ENCODE measurements at regions not wholly inside any gene's neighbourhood (a gene's known extent, or its start where the extent isn't known, plus 50 kb on each side); places are given as distances from the start of the nearest gene placed in this dataset.

DNA sequence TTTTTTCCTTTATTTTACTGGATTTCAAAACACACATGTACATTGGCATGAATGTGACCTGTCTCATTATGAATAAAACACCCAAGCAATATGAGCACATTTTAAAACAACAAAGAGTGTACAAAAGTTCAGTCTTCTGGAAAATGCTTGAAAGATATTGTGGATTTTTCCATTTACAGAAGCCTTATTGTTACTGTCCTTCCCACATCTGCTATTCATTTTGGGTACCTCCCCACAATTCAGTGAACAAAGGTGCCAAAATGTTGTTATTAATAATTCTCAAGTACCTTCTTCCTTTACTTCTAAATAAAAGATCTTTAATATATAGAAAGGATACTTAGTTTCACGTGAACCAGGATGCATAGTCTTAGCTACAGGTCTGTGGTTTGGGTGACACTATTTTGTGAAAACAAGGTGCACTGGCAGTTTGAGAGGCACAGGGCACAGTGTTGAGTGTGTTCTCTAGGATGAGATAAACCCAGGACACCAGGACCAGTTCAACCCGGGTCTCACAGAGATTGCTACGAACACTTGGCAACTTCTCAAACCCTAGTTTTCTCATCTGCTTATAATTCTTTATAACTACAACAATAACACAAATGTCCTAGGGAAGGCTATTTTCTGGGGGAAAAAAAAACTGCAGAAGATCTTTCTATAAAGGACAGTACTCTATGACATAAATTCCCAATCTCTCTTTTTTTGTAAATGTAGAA, 84.5 kb upstream of the GALNT5 start:
- peak; percentile 13 for ATAC-seq (ENCODE audit: low read depth)

More for the DNA sequence above, 84.5 kb upstream of the GALNT5 start:
- Histone ChIP-seq H2AK9ac (replicated peaks; ENCODE audit: low read depth, low read length, poor library complexity) (peak overlapping the region; percentile 52), H3K14ac (replicated peaks; ENCODE audit: low read depth, low read length) (peak overlapping the region; percentile 98), H3K27me3 (ENCODE audit: control insufficient read depth, insufficient read depth, low read length) (no peaks in the 10 kb centered on the region), H2AFZ (replicated peaks; ENCODE audit: low read length, poor library complexity) (peak overlapping the region; percentile 67), H3K9ac (ENCODE audit: low read depth, low read length) (peak overlapping the region; percentile 45), H3K9me3 (ENCODE audit: control insufficient read depth, insufficient read depth, low read length) (no peaks in the 10 kb centered on the region), H4K20me1 (ENCODE audit: insufficient read depth, low read length) (no peaks in the 10 kb centered on the region), H3K79me1 (ENCODE audit: low read depth in 1 of 2, low read length in 2 of 2) (no peaks in the 10 kb centered on the region), H2BK20ac (ENCODE audit: low read depth, low read length) (peak overlapping the region; percentile 99), H2BK120ac (ENCODE audit: low read depth, low read length) (peak overlapping the region; percentile 99), H3K9me1 (ENCODE audit: insufficient read depth, low read length) (peaks cover 16% of the 10 kb centered on the region; the same call in 1 of the 2 replicates), H3K4me3 (ENCODE audit: insufficient read depth, low read depth, low read length) (no peak overlapping the region), H2BK15ac (ENCODE audit: low read depth, low read length) (peak overlapping the region; percentile 94), H3K36me3 (ENCODE audit: control insufficient read depth, insufficient read depth, low read length) (no peaks in the 10 kb centered on the region), H2AK5ac (ENCODE audit: low read depth, low read length) (peak overlapping the region; percentile 96), H3K27ac (ENCODE audit: insufficient read depth, low read length) (peak overlapping the region; percentile 85), H3K4me1 (ENCODE audit: control insufficient read depth, insufficient read depth, low read length) (peaks cover 11% of the 10 kb centered on the region), H4K5ac (ENCODE audit: low read depth, low read length) (peak overlapping the region; percentile 94), H4K91ac (ENCODE audit: insufficient read depth, low read depth, low read length) (peak overlapping the region; percentile 96), H4K8ac (ENCODE audit: low read depth in 2 of 2, low read length in 2 of 2) (peak overlapping the region; percentile 71 to 93), H3K4ac (ENCODE audit: low read depth, low read length) (peak overlapping the region; percentile 99), H3K56ac (ENCODE audit: extremely low read depth, insufficient read depth, low read length) (peak overlapping the region; percentile 82), H3K18ac (ENCODE audit: low read depth, low read length) (peak overlapping the region; percentile 98), H3K4me2 (ENCODE audit: low read depth, low read length) (peak overlapping the region; percentile 48), H2BK5ac (ENCODE audit: low read depth, low read length, poor library complexity, severe bottlenecking) (peak overlapping the region; percentile 97), H3K23ac (ENCODE audit: low read depth, low read length) (peak overlapping the region; percentile 89)
- DNase-seq, result peak; percentile 59
- dilution Hi-C loops (cut with HindIII; ENCODE audit: low sequenced_read_pairs, unreplicated experiment) (no loop called here), in situ Hi-C loops (cut with MboI; ENCODE audit: low sequenced_read_pairs) (loop anchor here (5.0 kb wide), 1 partner anchor 116 kb away; no protein-coding TSS in a partner anchor), intact Hi-C loops (cut with micrococcal nuclease) (loop anchor here (2.0 to 5.0 kb wide), 3 partner anchors 121 to 832 kb away; no protein-coding TSS in a partner anchor)
- BruUV-seq (replicated peaks), result no TSS peak
- no CpG with 5 or more reads among the region's 3 CpGs for WGBS, 2 experiments (ENCODE audit: extremely low coverage in 2 of 2, insufficient read length in 1 of 2)
- CTCF ChIA-PET, result no interaction called here
- POLR2A ChIA-PET (ENCODE audit: unreplicated experiment), result no interaction called here
- TF ChIP-seq CHD1 (IDR thresholded peaks at IDR 0.05; ENCODE audit: low read depth, low read length) (no peak), ELK1 (IDR thresholded peaks at IDR 0.05; ENCODE audit: borderline replicate concordance, low read depth, low read length) (no peak), MXI1 (IDR thresholded peaks at IDR 0.05; ENCODE audit: borderline replicate concordance, low read depth, low read length) (no peak), RCOR1 (IDR thresholded peaks at IDR 0.05; ENCODE audit: insufficient replicate concordance, low read length) (no peak), POLR2A (IDR thresholded peaks at IDR 0.05; ENCODE audit: low read depth, low read length) (no peak; the same call in 1 of the 2 replicates), FOS (IDR thresholded peaks at IDR 0.05; ENCODE audit: low read depth, low read length) (no peak), RFX5 (IDR thresholded peaks at IDR 0.05; ENCODE audit: low read depth, low read length) (no peak), NFE2L2 (IDR thresholded peaks at IDR 0.05; ENCODE audit: low read depth, low read length) (no peak)

Measured in IMR-90 (cell line).